ENCODE measurements at regions not wholly inside any gene's neighbourhood (a gene's known extent, or its start where the extent isn't known, plus 50 kb on each side); places are given as distances from the start of the nearest gene placed in this dataset.

DNA sequence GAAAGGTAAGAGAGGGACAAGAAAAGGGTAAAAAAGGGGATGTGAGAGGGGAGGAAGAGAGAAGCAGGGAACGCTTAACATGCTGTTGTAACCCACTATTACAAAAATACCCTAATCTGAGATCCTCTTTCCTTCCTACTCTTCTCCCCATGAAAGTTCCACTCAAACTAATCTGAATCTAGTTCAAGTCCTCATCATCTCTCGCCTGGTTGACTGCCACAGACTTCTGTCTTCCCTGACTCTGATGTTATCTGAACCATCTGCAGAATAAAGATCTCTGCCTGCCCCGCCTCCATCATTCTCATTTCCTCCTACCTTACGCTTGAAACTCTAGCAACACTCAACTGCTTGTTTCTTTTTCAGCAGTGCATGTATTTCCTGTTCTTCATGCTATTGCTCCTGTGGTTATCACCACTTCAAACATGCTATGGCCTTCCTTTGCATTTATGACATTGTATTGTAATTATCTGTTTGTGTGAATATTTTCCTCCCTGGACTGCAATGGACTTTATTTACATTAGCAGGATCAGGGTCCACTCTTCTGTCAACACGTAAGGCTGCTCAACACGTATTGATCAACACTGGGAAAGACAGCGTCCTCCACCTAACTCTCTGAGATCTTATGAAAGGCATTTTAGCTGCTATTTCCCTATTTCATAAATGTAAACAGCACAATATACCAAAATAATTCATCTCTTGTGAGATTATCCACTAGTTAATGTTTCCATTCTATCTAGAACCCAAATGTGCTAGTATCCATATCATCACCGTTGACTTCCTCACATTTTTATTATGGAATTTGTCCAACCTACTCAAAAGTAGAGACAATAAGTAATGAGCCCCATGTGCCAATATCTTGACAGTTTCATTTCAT lies 215.5 kb upstream of the USP25 start:
- TF ChIP-seq ESRRG (CRISPR knock-in tag; IDR thresholded peaks at IDR 0.05) (no peak), BACH2 (CRISPR knock-in tag; IDR thresholded peaks at IDR 0.05; ENCODE audit: borderline replicate concordance) (no peak), ZNF565 (CRISPR knock-in tag; conservative IDR thresholded peaks at IDR 0.05; ENCODE audit: low read depth) (no peak), ZFP3 (CRISPR knock-in tag; IDR thresholded peaks at IDR 0.05) (no peak), ZFP30 (CRISPR knock-in tag; IDR thresholded peaks at IDR 0.05) (no peak), RARB (CRISPR knock-in tag; IDR thresholded peaks at IDR 0.05) (no peak), TCF4 (CRISPR knock-in tag; IDR thresholded peaks at IDR 0.05; ENCODE audit: borderline replicate concordance) (no peak), ZNF70 (CRISPR knock-in tag; IDR thresholded peaks at IDR 0.05) (no peak), GLIS3 (CRISPR knock-in tag; IDR thresholded peaks at IDR 0.05) (no peak), ZNF8 (CRISPR knock-in tag; IDR thresholded peaks at IDR 0.05) (no peak), ZC3H10 (CRISPR knock-in tag; IDR thresholded peaks at IDR 0.05) (no peak), CSDC2 (CRISPR knock-in tag; IDR thresholded peaks at IDR 0.05) (no peak)
- TF ChIP-seq, protein P1, sequence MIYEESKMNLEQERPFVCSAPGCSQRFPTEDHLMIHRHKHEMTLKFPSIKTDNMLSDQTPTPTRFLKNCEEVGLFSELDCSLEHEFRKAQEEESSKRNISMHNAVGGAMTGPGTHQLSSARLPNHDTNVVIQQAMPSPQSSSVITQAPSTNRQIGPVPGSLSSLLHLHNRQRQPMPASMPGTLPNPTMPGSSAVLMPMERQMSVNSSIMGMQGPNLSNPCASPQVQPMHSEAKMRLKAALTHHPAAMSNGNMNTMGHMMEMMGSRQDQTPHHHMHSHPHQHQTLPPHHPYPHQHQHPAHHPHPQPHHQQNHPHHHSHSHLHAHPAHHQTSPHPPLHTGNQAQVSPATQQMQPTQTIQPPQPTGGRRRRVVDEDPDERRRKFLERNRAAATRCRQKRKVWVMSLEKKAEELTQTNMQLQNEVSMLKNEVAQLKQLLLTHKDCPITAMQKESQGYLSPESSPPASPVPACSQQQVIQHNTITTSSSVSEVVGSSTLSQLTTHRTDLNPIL (CRISPR knock-in tag; IDR thresholded peaks at IDR 0.05; ENCODE audit: low read depth), result no peak
- no peak for ATAC-seq

GRCh38 chr21:15515908-15516307 lies 213.9 kb upstream of the USP25 start:
- no peak for TF ChIP-seq TOX (CRISPR knock-in tag; IDR thresholded peaks at IDR 0.05; ENCODE audit: borderline replicate concordance)
- TF ChIP-seq, protein P1 (CRISPR knock-in tag; IDR thresholded peaks at IDR 0.05; ENCODE audit: low read depth), result no peak
- no peak for TF ChIP-seq ESRRG (CRISPR knock-in tag; IDR thresholded peaks at IDR 0.05)
- no peak for TF ChIP-seq ZNF70 (CRISPR knock-in tag; IDR thresholded peaks at IDR 0.05)
- no peak for TF ChIP-seq BACH2 (CRISPR knock-in tag; IDR thresholded peaks at IDR 0.05; ENCODE audit: borderline replicate concordance)
- TF ChIP-seq GLIS3 (CRISPR knock-in tag; IDR thresholded peaks at IDR 0.05), result no peak
- TF ChIP-seq, protein P2, sequence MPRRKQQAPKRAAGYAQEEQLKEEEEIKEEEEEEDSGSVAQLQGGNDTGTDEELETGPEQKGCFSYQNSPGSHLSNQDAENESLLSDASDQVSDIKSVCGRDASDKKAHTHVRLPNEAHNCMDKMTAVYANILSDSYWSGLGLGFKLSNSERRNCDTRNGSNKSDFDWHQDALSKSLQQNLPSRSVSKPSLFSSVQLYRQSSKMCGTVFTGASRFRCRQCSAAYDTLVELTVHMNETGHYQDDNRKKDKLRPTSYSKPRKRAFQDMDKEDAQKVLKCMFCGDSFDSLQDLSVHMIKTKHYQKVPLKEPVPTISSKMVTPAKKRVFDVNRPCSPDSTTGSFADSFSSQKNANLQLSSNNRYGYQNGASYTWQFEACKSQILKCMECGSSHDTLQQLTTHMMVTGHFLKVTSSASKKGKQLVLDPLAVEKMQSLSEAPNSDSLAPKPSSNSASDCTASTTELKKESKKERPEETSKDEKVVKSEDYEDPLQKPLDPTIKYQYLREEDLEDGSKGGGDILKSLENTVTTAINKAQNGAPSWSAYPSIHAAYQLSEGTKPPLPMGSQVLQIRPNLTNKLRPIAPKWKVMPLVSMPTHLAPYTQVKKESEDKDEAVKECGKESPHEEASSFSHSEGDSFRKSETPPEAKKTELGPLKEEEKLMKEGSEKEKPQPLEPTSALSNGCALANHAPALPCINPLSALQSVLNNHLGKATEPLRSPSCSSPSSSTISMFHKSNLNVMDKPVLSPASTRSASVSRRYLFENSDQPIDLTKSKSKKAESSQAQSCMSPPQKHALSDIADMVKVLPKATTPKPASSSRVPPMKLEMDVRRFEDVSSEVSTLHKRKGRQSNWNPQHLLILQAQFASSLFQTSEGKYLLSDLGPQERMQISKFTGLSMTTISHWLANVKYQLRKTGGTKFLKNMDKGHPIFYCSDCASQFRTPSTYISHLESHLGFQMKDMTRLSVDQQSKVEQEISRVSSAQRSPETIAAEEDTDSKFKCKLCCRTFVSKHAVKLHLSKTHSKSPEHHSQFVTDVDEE (CRISPR knock-in tag; IDR thresholded peaks at IDR 0.05), result no peak
- no peak for TF ChIP-seq ARNTL (CRISPR knock-in tag; IDR thresholded peaks at IDR 0.05; ENCODE audit: borderline replicate concordance, low read depth)
- no peak for TF ChIP-seq OSR1 (CRISPR knock-in tag; IDR thresholded peaks at IDR 0.05)
- no peak for TF ChIP-seq ZC3H10 (CRISPR knock-in tag; IDR thresholded peaks at IDR 0.05)
- TF ChIP-seq ZFP30 (CRISPR knock-in tag; IDR thresholded peaks at IDR 0.05), result no peak
- no peak for TF ChIP-seq RARB (CRISPR knock-in tag; IDR thresholded peaks at IDR 0.05)
- no peak for ATAC-seq

DNA sequence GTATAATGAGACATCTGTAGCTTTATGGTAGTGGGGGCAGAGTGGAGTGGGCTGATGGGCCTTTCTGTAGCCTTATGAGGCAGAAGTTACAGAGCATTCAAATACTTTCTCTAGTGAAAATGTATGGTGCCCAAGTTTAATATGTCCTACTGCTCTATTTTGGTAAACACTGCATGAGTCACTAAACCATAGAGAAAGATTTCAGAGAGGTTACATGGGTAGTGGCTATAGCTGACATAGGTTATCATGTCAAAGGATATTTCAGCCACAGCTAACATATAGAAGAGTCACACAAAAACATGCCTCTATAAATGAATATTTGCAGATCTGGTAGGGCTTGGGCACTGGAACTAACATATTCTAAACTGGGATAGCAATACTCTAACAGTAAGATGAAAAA lies 212.4 kb upstream of the USP25 start:
- ATAC-seq, result no peak
- TF ChIP-seq, protein P3, sequence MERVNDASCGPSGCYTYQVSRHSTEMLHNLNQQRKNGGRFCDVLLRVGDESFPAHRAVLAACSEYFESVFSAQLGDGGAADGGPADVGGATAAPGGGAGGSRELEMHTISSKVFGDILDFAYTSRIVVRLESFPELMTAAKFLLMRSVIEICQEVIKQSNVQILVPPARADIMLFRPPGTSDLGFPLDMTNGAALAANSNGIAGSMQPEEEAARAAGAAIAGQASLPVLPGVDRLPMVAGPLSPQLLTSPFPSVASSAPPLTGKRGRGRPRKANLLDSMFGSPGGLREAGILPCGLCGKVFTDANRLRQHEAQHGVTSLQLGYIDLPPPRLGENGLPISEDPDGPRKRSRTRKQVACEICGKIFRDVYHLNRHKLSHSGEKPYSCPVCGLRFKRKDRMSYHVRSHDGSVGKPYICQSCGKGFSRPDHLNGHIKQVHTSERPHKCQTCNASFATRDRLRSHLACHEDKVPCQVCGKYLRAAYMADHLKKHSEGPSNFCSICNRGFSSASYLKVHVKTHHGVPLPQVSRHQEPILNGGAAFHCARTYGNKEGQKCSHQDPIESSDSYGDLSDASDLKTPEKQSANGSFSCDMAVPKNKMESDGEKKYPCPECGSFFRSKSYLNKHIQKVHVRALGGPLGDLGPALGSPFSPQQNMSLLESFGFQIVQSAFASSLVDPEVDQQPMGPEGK (CRISPR knock-in tag; IDR thresholded peaks at IDR 0.05; ENCODE audit: borderline replicate concordance), result no peak
- TF ChIP-seq CSRNP3 (CRISPR knock-in tag; IDR thresholded peaks at IDR 0.05) (no peak), BACH2 (CRISPR knock-in tag; IDR thresholded peaks at IDR 0.05; ENCODE audit: borderline replicate concordance) (no peak), PPARA (CRISPR knock-in tag; IDR thresholded peaks at IDR 0.05; ENCODE audit: borderline replicate concordance) (no peak), SNAI2 (CRISPR knock-in tag; IDR thresholded peaks at IDR 0.05) (no peak), ZNF70 (CRISPR knock-in tag; IDR thresholded peaks at IDR 0.05) (no peak), ZFP3 (CRISPR knock-in tag; IDR thresholded peaks at IDR 0.05) (no peak), ISL1 (CRISPR knock-in tag; IDR thresholded peaks at IDR 0.05) (no peak), TOX (CRISPR knock-in tag; IDR thresholded peaks at IDR 0.05; ENCODE audit: borderline replicate concordance) (no peak), ARNTL (CRISPR knock-in tag; IDR thresholded peaks at IDR 0.05; ENCODE audit: borderline replicate concordance, low read depth) (no peak), ZFP30 (CRISPR knock-in tag; IDR thresholded peaks at IDR 0.05) (no peak), OSR1 (CRISPR knock-in tag; IDR thresholded peaks at IDR 0.05) (no peak), ZNF565 (CRISPR knock-in tag; conservative IDR thresholded peaks at IDR 0.05; ENCODE audit: low read depth) (no peak), RARB (CRISPR knock-in tag; IDR thresholded peaks at IDR 0.05) (no peak), CSDC2 (CRISPR knock-in tag; IDR thresholded peaks at IDR 0.05) (no peak)
- TF ChIP-seq, protein P2 (CRISPR knock-in tag; IDR thresholded peaks at IDR 0.05), result no peak
- TF ChIP-seq, protein P1 (CRISPR knock-in tag; IDR thresholded peaks at IDR 0.05; ENCODE audit: low read depth), result no peak

All from SK-N-SH treated with all-trans-retinoic acid at 6 μM for 48 hours (cell line).